ENCODE measurements at regions not wholly inside any gene's neighbourhood (a gene's known extent, or its start where the extent isn't known, plus 50 kb on each side); places are given as distances from the start of the nearest gene placed in this dataset.

- no peaks in the 10 kb centered on the region for H3K4me1 Mint-ChIP-seq (ENCODE audit: low read depth, unreplicated experiment)
- H3K4me1 ChIP-seq: no peaks in the 10 kb centered on the region
- no peaks in the 10 kb centered on the region for H3K9me3 ChIP-seq
- BruUV-seq (replicated peaks): no TSS peak
- ChIA-PET POLR2A (no interaction called here), CTCF (no interaction called here)
- H3K9me3 Mint-ChIP-seq (ENCODE audit: unreplicated experiment): no peaks in the 10 kb centered on the region
- H3K36me3 ChIP-seq (ENCODE audit: control insufficient read depth, insufficient read depth, low read length): no peaks in the 10 kb centered on the region
- no peak for DNase-seq
- H3K27me3 Mint-ChIP-seq (ENCODE audit: insufficient read depth, unreplicated experiment): no peaks in the 10 kb centered on the region
- intact Hi-C loops (cut with micrococcal nuclease; ENCODE audit: unreplicated experiment): no loop called here
- no peaks in the 10 kb centered on the region for H3K27me3 ChIP-seq (replicated peaks; ENCODE audit: control insufficient read depth, insufficient read depth, low read length)
- no peak overlapping the region for H3K27ac Mint-ChIP-seq (ENCODE audit: unreplicated experiment)
- no peaks in the 10 kb centered on the region for H3K36me3 Mint-ChIP-seq (ENCODE audit: insufficient read depth, unreplicated experiment)
- no peak overlapping the region for H3K4me3 Mint-ChIP-seq (ENCODE audit: unreplicated experiment)
- no peak overlapping the region for H3K4me3 ChIP-seq (ENCODE audit: low read depth, low read length)
- no peak for TF ChIP-seq CTCF (IDR thresholded peaks at IDR 0.05; ENCODE audit: insufficient read depth in 1 of 2, low read depth in 1 of 2, low read length in 1 of 2, severe bottlenecking in 1 of 2, unreplicated experiment in 1 of 2)
These were observed 102.3 kb upstream of the SMAD3 start for GRCh38 chr15:66963084-66963483.

GRCh38 chr15:66963710-66964109, 101.7 kb upstream of the SMAD3 start:
- Mint-ChIP-seq H3K36me3 (ENCODE audit: insufficient read depth, unreplicated experiment) (no peaks in the 10 kb centered on the region), H3K27me3 (ENCODE audit: insufficient read depth, unreplicated experiment) (no peaks in the 10 kb centered on the region), H3K4me1 (ENCODE audit: low read depth, unreplicated experiment) (no peaks in the 10 kb centered on the region), H3K27ac (ENCODE audit: unreplicated experiment) (no peak overlapping the region), H3K9me3 (ENCODE audit: unreplicated experiment) (no peaks in the 10 kb centered on the region), H3K4me3 (ENCODE audit: unreplicated experiment) (no peak overlapping the region)
- Histone ChIP-seq H3K4me1 (no peaks in the 10 kb centered on the region), H3K27me3 (replicated peaks; ENCODE audit: control insufficient read depth, insufficient read depth, low read length) (no peaks in the 10 kb centered on the region), H3K36me3 (ENCODE audit: control insufficient read depth, insufficient read depth, low read length) (no peaks in the 10 kb centered on the region), H3K4me3 (ENCODE audit: low read depth, low read length) (no peak overlapping the region), H3K9me3 (no peaks in the 10 kb centered on the region)
- intact Hi-C loops (cut with micrococcal nuclease; ENCODE audit: unreplicated experiment): no loop called here
- ChIA-PET CTCF (no interaction called here), POLR2A (no interaction called here)
- no TSS peak for BruUV-seq (replicated peaks)
- no peak for DNase-seq
- no peak for TF ChIP-seq CTCF (IDR thresholded peaks at IDR 0.05; ENCODE audit: insufficient read depth in 1 of 2, low read depth in 1 of 2, low read length in 1 of 2, severe bottlenecking in 1 of 2, unreplicated experiment in 1 of 2)

- H3K36me3 ChIP-seq (ENCODE audit: control insufficient read depth, insufficient read depth, low read length): no peaks in the 10 kb centered on the region
- H3K27me3 ChIP-seq (replicated peaks; ENCODE audit: control insufficient read depth, insufficient read depth, low read length): no peaks in the 10 kb centered on the region
- CTCF ChIA-PET: no interaction called here
- H3K9me3 Mint-ChIP-seq (ENCODE audit: unreplicated experiment): no peaks in the 10 kb centered on the region
- no peak overlapping the region for H3K4me3 Mint-ChIP-seq (ENCODE audit: unreplicated experiment)
- DNase-seq: no peak
- H3K9me3 ChIP-seq: no peaks in the 10 kb centered on the region
- H3K27ac Mint-ChIP-seq (ENCODE audit: unreplicated experiment): no peak overlapping the region
- POLR2A ChIA-PET: no interaction called here
- intact Hi-C loops (cut with micrococcal nuclease; ENCODE audit: unreplicated experiment): no loop called here
- BruUV-seq (replicated peaks): no TSS peak
- no peak for TF ChIP-seq CTCF (IDR thresholded peaks at IDR 0.05; ENCODE audit: insufficient read depth in 1 of 2, low read depth in 1 of 2, low read length in 1 of 2, severe bottlenecking in 1 of 2, unreplicated experiment in 1 of 2)
- H3K4me1 Mint-ChIP-seq (ENCODE audit: low read depth, unreplicated experiment): no peaks in the 10 kb centered on the region
- H3K4me1 ChIP-seq: no peaks in the 10 kb centered on the region
- no peaks in the 10 kb centered on the region for H3K27me3 Mint-ChIP-seq (ENCODE audit: insufficient read depth, unreplicated experiment)
- no peak overlapping the region for H3K4me3 ChIP-seq (ENCODE audit: low read depth, low read length)
- H3K36me3 Mint-ChIP-seq (ENCODE audit: insufficient read depth, unreplicated experiment): no peaks in the 10 kb centered on the region
These were observed 101.2 kb upstream of the SMAD3 start for GRCh38 chr15:66964111-66964738.

All from Caco-2 (cell line).